ENCODE measurements at regions not wholly inside any gene's neighbourhood (a gene's known extent, or its start where the extent isn't known, plus 50 kb on each side); places are given as distances from the start of the nearest gene placed in this dataset.

GRCh38 chr3:62940771-62941563, 65.8 kb upstream of the CADPS start:
- no peak overlapping the region for H3K4me2 ChIP-seq (ENCODE audit: low read length)
- no peak overlapping the region for H2AFZ ChIP-seq (ENCODE audit: low read depth, low read length)
- no peaks in the 10 kb centered on the region for H3K79me2 ChIP-seq (replicated peaks; ENCODE audit: insufficient read depth, low read length)
- no peaks in the 10 kb centered on the region for H4K20me1 ChIP-seq (ENCODE audit: insufficient read depth)
- H3K9ac ChIP-seq (ENCODE audit: low read length) = no peak overlapping the region
- H3K27ac ChIP-seq (ENCODE audit: low read length) = no peak overlapping the region
- H3K27me3 ChIP-seq (ENCODE audit: insufficient read depth, low read depth, low read length) = no peaks in the 10 kb centered on the region
- H3K36me3 ChIP-seq (ENCODE audit: insufficient read depth, low read length) = no peaks in the 10 kb centered on the region
- TF ChIP-seq CTCF (IDR thresholded peaks at IDR 0.05; ENCODE audit: poor library complexity, severe bottlenecking) = no peak
- no peak for TF ChIP-seq RAD21 (conservative IDR thresholded peaks at IDR 0.05)
- no peak for TF ChIP-seq SMC3 (conservative IDR thresholded peaks at IDR 0.05; ENCODE audit: poor library complexity)
- TF ChIP-seq TAF1 (IDR thresholded peaks at IDR 0.05; ENCODE audit: low read depth) = no peak
- no peaks in the 10 kb centered on the region for H3F3A ChIP-seq (ENCODE audit: insufficient read depth, low read length, poor library complexity, severe bottlenecking)
- no peak overlapping the region for H3K4me3 ChIP-seq (ENCODE audit: low read length)
- H3K9me3 ChIP-seq (ENCODE audit: low read length) = no peaks in the 10 kb centered on the region
- no peaks in the 10 kb centered on the region for H3K9me2 ChIP-seq (ENCODE audit: insufficient read depth, low read length)

GRCh38 chr3:62942227-62942626, 67.0 kb upstream of the CADPS start:
- no peak overlapping the region for H3K27ac ChIP-seq (ENCODE audit: low read length)
- H4K20me1 ChIP-seq (ENCODE audit: insufficient read depth) = no peaks in the 10 kb centered on the region
- H3K36me3 ChIP-seq (ENCODE audit: insufficient read depth, low read length) = no peaks in the 10 kb centered on the region
- no peaks in the 10 kb centered on the region for H3K9me2 ChIP-seq (ENCODE audit: insufficient read depth, low read length)
- TF ChIP-seq RAD21 (conservative IDR thresholded peaks at IDR 0.05) (no peak), EP300 (conservative IDR thresholded peaks at IDR 0.05; ENCODE audit: poor library complexity, severe bottlenecking) (peak; percentile 25), SMC3 (conservative IDR thresholded peaks at IDR 0.05; ENCODE audit: poor library complexity) (no peak)
- no peak overlapping the region for H3K9ac ChIP-seq (ENCODE audit: low read length)
- no peaks in the 10 kb centered on the region for H3F3A ChIP-seq (ENCODE audit: insufficient read depth, low read length, poor library complexity, severe bottlenecking)
- no peaks in the 10 kb centered on the region for H3K27me3 ChIP-seq (ENCODE audit: insufficient read depth, low read depth, low read length)
- no peak overlapping the region for H3K4me3 ChIP-seq (ENCODE audit: low read length)
- H3K4me2 ChIP-seq (ENCODE audit: low read length) = no peak overlapping the region
- no peaks in the 10 kb centered on the region for H3K79me2 ChIP-seq (replicated peaks; ENCODE audit: insufficient read depth, low read length)
- H2AFZ ChIP-seq (ENCODE audit: low read depth, low read length) = no peak overlapping the region
- no peaks in the 10 kb centered on the region for H3K9me3 ChIP-seq (ENCODE audit: low read length)

- Histone ChIP-seq H4K20me1 (ENCODE audit: insufficient read depth) (no peaks in the 10 kb centered on the region), H3K9me2 (ENCODE audit: insufficient read depth, low read length) (no peaks in the 10 kb centered on the region), H3K4me3 (ENCODE audit: low read length) (no peak overlapping the region), H3K27me3 (ENCODE audit: insufficient read depth, low read depth, low read length) (no peaks in the 10 kb centered on the region), H3K9ac (ENCODE audit: low read length) (no peak overlapping the region), H3K27ac (ENCODE audit: low read length) (no peak overlapping the region), H3F3A (ENCODE audit: insufficient read depth, low read length, poor library complexity, severe bottlenecking) (no peaks in the 10 kb centered on the region), H2AFZ (ENCODE audit: low read depth, low read length) (no peak overlapping the region), H3K36me3 (ENCODE audit: insufficient read depth, low read length) (no peaks in the 10 kb centered on the region), H3K4me2 (ENCODE audit: low read length) (no peak overlapping the region), H3K9me3 (ENCODE audit: low read length) (no peaks in the 10 kb centered on the region), H3K79me2 (replicated peaks; ENCODE audit: insufficient read depth, low read length) (no peaks in the 10 kb centered on the region)
- no peak for TF ChIP-seq POLR2AphosphoS5 (IDR thresholded peaks at IDR 0.05)
- no peak for TF ChIP-seq EZH2 (IDR thresholded peaks at IDR 0.05; ENCODE audit: borderline replicate concordance, insufficient read depth, low read length, poor library complexity, severe bottlenecking)
- TF ChIP-seq SMC3 (conservative IDR thresholded peaks at IDR 0.05; ENCODE audit: poor library complexity) = no peak
- TF ChIP-seq RAD21 (conservative IDR thresholded peaks at IDR 0.05) = no peak
- TF ChIP-seq EP300 (conservative IDR thresholded peaks at IDR 0.05; ENCODE audit: poor library complexity, severe bottlenecking) = no peak
- no peak for TF ChIP-seq TAF1 (IDR thresholded peaks at IDR 0.05; ENCODE audit: low read depth)
- TF ChIP-seq REST (IDR thresholded peaks at IDR 0.05; ENCODE audit: borderline replicate concordance) = no peak
- TF ChIP-seq CTCF (IDR thresholded peaks at IDR 0.05; ENCODE audit: poor library complexity, severe bottlenecking) = no peak
- TF ChIP-seq MXI1 (conservative IDR thresholded peaks at IDR 0.05; ENCODE audit: poor library complexity, severe bottlenecking) = no peak
Measured at GRCh38 chr3:62942764-62943163, 67.5 kb upstream of the CADPS start.

Measured in neural cell (in vitro differentiated cells).